A673 (cell line): ENCODE measurements at regions not wholly inside any gene's neighbourhood (a gene's known extent, or its start where the extent isn't known, plus 50 kb on each side); places are given as distances from the start of the nearest gene placed in this dataset.

Experiments
- EZH2 ChIP-seq: fragments of 200-600 bp; sonication (generic); IDR thresholded peaks from 2 replicates; pipeline ENCODE4 v1.6.1; 2017; ENCODE audit warnings: borderline replicate concordance, low read depth, mild to moderate bottlenecking, mixed read lengths, antibody characterized with exemption, low read length; ENCODE audit not compliant: poor library complexity, severe bottlenecking
- TF ChIP-seq, protein P1 (sequence below): fragments of 300-800, 200-600 bp; sonication (generic); conservative IDR thresholded peaks from 2 replicates; pipeline ENCODE4 v1.5.1; 2017; ENCODE audit warnings: low read depth, mild to moderate bottlenecking, antibody characterized with exemption, low read length, moderate library complexity, mixed read lengths

DNA sequence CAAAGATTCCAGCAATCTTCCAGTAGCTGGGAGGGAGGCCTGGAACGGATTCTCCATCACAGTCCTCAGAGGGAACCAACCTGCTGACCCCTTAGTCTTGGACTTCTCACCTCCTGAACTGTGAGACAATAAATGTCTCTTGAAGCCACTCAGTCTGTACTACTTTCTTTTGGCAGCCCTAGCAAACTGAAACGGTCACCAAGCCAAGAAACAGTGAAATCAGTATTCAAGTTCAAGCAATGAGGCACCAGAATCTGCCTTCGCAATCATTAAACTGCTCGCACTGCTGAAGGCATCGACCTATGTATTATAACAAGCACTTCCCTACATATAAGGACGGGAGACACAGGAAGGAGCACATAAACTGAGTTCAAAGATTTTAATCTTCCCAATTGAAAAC lies 120.6 kb upstream of the PUM3 start:
- TF ChIP-seq, protein P1, sequence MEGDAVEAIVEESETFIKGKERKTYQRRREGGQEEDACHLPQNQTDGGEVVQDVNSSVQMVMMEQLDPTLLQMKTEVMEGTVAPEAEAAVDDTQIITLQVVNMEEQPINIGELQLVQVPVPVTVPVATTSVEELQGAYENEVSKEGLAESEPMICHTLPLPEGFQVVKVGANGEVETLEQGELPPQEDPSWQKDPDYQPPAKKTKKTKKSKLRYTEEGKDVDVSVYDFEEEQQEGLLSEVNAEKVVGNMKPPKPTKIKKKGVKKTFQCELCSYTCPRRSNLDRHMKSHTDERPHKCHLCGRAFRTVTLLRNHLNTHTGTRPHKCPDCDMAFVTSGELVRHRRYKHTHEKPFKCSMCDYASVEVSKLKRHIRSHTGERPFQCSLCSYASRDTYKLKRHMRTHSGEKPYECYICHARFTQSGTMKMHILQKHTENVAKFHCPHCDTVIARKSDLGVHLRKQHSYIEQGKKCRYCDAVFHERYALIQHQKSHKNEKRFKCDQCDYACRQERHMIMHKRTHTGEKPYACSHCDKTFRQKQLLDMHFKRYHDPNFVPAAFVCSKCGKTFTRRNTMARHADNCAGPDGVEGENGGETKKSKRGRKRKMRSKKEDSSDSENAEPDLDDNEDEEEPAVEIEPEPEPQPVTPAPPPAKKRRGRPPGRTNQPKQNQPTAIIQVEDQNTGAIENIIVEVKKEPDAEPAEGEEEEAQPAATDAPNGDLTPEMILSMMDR = no peak
- TF ChIP-seq EZH2 = no peak
